ENCODE measurements at regions not wholly inside any gene's neighbourhood (a gene's known extent, or its start where the extent isn't known, plus 50 kb on each side); places are given as distances from the start of the nearest gene placed in this dataset.

DNA sequence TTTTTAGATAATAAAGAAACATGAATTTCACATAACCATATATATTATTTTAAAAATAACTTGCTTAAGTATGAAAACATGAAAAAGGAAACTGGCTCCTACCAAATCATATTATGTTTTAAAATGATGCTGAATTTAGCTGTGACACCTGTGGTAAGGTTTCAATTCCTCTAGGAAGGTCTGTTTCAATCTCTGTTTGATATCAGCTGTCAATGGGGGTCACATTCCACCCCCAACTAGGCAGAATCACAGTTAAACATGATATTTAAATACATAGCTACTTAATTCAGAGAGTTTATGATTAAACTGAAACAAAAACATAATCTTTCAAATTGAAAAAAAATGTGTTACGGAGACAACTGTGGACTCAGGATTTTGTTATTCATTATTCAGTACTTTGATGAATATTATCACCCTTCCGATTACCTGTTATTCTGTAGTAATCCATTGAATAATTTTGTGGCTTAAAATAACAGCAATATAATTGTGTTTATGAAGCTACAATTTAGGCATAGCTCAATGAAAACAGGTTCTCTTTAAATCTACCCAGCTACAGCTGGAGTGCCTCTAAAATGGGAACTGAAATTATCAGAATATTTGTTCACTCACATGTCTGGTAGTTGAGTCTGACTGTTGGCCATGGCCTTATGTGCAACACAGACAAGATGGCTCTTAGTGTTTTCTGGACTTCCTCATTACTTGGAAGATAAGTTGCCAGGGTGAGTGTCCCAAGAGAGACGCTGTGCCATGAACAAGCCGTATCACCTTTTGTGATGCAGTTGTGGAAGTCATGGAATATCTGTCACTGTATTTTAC is 244.6 kb upstream of the ANO3 start:
- no peaks in the 10 kb centered on the region for H3K9me3 Mint-ChIP-seq
- TF ChIP-seq ZNF416 (CRISPR knock-in tag; IDR thresholded peaks at IDR 0.05) (no peak), NFE2L1 (CRISPR knock-in tag; IDR thresholded peaks at IDR 0.05) (no peak), OVOL2 (CRISPR knock-in tag; IDR thresholded peaks at IDR 0.05; ENCODE audit: borderline replicate concordance) (no peak), ZNF423 (CRISPR knock-in tag; IDR thresholded peaks at IDR 0.05) (no peak)
- TF ChIP-seq, protein P1, sequence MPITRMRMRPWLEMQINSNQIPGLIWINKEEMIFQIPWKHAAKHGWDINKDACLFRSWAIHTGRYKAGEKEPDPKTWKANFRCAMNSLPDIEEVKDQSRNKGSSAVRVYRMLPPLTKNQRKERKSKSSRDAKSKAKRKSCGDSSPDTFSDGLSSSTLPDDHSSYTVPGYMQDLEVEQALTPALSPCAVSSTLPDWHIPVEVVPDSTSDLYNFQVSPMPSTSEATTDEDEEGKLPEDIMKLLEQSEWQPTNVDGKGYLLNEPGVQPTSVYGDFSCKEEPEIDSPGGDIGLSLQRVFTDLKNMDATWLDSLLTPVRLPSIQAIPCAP (CRISPR knock-in tag; IDR thresholded peaks at IDR 0.05) = no peak
- TF ChIP-seq, protein P2, sequence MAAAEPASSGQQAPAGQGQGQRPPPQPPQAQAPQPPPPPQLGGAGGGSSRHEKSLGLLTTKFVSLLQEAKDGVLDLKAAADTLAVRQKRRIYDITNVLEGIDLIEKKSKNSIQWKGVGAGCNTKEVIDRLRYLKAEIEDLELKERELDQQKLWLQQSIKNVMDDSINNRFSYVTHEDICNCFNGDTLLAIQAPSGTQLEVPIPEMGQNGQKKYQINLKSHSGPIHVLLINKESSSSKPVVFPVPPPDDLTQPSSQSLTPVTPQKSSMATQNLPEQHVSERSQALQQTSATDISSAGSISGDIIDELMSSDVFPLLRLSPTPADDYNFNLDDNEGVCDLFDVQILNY (CRISPR knock-in tag; IDR thresholded peaks at IDR 0.05) = no peak
- ATAC-seq (no peak), DNase-seq (ENCODE audit: low spot score) (no peak)
- ChIA-PET POLR2A (no interaction called here), CTCF (no interaction called here)
- no peak overlapping the region for H3K4me3 Mint-ChIP-seq
- H3K27me3 Mint-ChIP-seq (ENCODE audit: low read depth) = no peaks in the 10 kb centered on the region
- no peaks in the 10 kb centered on the region for H3K36me3 Mint-ChIP-seq
- H3K27ac Mint-ChIP-seq = no peak overlapping the region
- H3K4me1 Mint-ChIP-seq = no peaks in the 10 kb centered on the region

DNA sequence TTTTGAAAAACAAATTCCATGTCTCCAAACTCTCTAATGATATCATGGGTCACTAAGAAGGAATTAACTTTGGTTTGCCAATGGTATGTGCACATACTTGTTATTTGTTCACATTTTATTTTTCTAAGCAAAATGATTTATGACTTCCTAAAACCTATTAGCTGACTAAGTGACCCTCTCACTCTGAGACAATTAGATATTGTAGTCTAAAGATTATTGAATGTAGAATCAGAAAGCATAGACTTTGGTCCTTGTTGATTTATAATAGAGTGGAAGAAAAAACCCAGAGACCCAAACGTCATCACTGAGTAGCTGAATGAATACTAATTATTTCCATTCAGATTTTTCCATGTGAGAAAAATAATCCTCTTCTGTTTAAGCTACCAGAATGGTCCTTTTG is 243.5 kb upstream of the ANO3 start:
- CTCF ChIA-PET = no interaction called here
- no peak for DNase-seq (ENCODE audit: low spot score)

More for the DNA sequence above, 243.5 kb upstream of the ANO3 start:
- no peak for TF ChIP-seq ZNF121 (CRISPR knock-in tag; IDR thresholded peaks at IDR 0.05)
- TF ChIP-seq, protein P3, sequence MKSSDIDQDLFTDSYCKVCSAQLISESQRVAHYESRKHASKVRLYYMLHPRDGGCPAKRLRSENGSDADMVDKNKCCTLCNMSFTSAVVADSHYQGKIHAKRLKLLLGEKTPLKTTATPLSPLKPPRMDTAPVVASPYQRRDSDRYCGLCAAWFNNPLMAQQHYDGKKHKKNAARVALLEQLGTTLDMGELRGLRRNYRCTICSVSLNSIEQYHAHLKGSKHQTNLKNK (CRISPR knock-in tag; IDR thresholded peaks at IDR 0.05) = no peak
- no peak for TF ChIP-seq OVOL2 (CRISPR knock-in tag; IDR thresholded peaks at IDR 0.05; ENCODE audit: borderline replicate concordance)
- TF ChIP-seq SOX15 (CRISPR knock-in tag; IDR thresholded peaks at IDR 0.05) = no peak
- TF ChIP-seq, protein P4, sequence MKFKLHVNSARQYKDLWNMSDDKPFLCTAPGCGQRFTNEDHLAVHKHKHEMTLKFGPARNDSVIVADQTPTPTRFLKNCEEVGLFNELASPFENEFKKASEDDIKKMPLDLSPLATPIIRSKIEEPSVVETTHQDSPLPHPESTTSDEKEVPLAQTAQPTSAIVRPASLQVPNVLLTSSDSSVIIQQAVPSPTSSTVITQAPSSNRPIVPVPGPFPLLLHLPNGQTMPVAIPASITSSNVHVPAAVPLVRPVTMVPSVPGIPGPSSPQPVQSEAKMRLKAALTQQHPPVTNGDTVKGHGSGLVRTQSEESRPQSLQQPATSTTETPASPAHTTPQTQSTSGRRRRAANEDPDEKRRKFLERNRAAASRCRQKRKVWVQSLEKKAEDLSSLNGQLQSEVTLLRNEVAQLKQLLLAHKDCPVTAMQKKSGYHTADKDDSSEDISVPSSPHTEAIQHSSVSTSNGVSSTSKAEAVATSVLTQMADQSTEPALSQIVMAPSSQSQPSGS (CRISPR knock-in tag; IDR thresholded peaks at IDR 0.05; ENCODE audit: borderline replicate concordance, low read depth) = no peak
- TF ChIP-seq, protein P5, sequence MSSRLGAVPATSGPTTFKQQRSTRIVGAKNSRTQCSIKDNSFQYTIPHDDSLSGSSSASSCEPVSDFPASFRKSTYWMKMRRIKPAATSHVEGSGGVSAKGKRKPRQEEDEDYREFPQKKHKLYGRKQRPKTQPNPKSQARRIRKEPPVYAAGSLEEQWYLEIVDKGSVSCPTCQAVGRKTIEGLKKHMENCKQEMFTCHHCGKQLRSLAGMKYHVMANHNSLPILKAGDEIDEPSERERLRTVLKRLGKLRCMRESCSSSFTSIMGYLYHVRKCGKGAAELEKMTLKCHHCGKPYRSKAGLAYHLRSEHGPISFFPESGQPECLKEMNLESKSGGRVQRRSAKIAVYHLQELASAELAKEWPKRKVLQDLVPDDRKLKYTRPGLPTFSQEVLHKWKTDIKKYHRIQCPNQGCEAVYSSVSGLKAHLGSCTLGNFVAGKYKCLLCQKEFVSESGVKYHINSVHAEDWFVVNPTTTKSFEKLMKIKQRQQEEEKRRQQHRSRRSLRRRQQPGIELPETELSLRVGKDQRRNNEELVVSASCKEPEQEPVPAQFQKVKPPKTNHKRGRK (CRISPR knock-in tag; IDR thresholded peaks at IDR 0.05; ENCODE audit: borderline replicate concordance) = no peak
- TF ChIP-seq, protein P6, sequence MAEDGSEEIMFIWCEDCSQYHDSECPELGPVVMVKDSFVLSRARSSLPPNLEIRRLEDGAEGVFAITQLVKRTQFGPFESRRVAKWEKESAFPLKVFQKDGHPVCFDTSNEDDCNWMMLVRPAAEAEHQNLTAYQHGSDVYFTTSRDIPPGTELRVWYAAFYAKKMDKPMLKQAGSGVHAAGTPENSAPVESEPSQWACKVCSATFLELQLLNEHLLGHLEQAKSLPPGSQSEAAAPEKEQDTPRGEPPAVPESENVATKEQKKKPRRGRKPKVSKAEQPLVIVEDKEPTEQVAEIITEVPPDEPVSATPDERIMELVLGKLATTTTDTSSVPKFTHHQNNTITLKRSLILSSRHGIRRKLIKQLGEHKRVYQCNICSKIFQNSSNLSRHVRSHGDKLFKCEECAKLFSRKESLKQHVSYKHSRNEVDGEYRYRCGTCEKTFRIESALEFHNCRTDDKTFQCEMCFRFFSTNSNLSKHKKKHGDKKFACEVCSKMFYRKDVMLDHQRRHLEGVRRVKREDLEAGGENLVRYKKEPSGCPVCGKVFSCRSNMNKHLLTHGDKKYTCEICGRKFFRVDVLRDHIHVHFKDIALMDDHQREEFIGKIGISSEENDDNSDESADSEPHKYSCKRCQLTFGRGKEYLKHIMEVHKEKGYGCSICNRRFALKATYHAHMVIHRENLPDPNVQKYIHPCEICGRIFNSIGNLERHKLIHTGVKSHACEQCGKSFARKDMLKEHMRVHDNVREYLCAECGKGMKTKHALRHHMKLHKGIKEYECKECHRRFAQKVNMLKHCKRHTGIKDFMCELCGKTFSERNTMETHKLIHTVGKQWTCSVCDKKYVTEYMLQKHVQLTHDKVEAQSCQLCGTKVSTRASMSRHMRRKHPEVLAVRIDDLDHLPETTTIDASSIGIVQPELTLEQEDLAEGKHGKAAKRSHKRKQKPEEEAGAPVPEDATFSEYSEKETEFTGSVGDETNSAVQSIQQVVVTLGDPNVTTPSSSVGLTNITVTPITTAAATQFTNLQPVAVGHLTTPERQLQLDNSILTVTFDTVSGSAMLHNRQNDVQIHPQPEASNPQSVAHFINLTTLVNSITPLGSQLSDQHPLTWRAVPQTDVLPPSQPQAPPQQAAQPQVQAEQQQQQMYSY (CRISPR knock-in tag; IDR thresholded peaks at IDR 0.05) = no peak
- no peak for TF ChIP-seq FOXK1 (CRISPR knock-in tag; IDR thresholded peaks at IDR 0.05)
- no peak for TF ChIP-seq ZNF317 (CRISPR knock-in tag; IDR thresholded peaks at IDR 0.05; ENCODE audit: borderline replicate concordance, low read depth)
- no peak for TF ChIP-seq ESRRA (CRISPR knock-in tag; IDR thresholded peaks at IDR 0.05; ENCODE audit: borderline replicate concordance)
- TF ChIP-seq, protein P7, sequence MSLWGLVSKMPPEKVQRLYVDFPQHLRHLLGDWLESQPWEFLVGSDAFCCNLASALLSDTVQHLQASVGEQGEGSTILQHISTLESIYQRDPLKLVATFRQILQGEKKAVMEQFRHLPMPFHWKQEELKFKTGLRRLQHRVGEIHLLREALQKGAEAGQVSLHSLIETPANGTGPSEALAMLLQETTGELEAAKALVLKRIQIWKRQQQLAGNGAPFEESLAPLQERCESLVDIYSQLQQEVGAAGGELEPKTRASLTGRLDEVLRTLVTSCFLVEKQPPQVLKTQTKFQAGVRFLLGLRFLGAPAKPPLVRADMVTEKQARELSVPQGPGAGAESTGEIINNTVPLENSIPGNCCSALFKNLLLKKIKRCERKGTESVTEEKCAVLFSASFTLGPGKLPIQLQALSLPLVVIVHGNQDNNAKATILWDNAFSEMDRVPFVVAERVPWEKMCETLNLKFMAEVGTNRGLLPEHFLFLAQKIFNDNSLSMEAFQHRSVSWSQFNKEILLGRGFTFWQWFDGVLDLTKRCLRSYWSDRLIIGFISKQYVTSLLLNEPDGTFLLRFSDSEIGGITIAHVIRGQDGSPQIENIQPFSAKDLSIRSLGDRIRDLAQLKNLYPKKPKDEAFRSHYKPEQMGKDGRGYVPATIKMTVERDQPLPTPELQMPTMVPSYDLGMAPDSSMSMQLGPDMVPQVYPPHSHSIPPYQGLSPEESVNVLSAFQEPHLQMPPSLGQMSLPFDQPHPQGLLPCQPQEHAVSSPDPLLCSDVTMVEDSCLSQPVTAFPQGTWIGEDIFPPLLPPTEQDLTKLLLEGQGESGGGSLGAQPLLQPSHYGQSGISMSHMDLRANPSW (CRISPR knock-in tag; conservative IDR thresholded peaks at IDR 0.05; ENCODE audit: low read depth) = no peak
- no peak for TF ChIP-seq TCF7 (CRISPR knock-in tag; IDR thresholded peaks at IDR 0.05; ENCODE audit: low read depth)
- TF ChIP-seq, protein P8, sequence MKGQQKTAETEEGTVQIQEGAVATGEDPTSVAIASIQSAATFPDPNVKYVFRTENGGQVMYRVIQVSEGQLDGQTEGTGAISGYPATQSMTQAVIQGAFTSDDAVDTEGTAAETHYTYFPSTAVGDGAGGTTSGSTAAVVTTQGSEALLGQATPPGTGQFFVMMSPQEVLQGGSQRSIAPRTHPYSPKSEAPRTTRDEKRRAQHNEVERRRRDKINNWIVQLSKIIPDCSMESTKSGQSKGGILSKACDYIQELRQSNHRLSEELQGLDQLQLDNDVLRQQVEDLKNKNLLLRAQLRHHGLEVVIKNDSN (CRISPR knock-in tag; IDR thresholded peaks at IDR 0.05) = no peak
- no peaks in the 10 kb centered on the region for H3K4me1 Mint-ChIP-seq
- no peaks in the 10 kb centered on the region for H3K36me3 Mint-ChIP-seq
- POLR2A ChIA-PET = no interaction called here
- ATAC-seq = no peak
- no peaks in the 10 kb centered on the region for H3K9me3 Mint-ChIP-seq
- H3K27me3 Mint-ChIP-seq (ENCODE audit: low read depth) = no peaks in the 10 kb centered on the region
- H3K27ac Mint-ChIP-seq = no peak overlapping the region
- H3K4me3 Mint-ChIP-seq = no peak overlapping the region
